Astrocyte of the spinal cord (primary cell): ENCODE measurements at regions not wholly inside any gene's neighbourhood (a gene's known extent, or its start where the extent isn't known, plus 50 kb on each side); places are given as distances from the start of the nearest gene placed in this dataset.
"Not testable (repeated sequence)": the region's sequence is repeated elsewhere in the genome, so short reads cannot be mapped to it uniquely, and the experiment has no call there.

Source experiments
- DNase-seq: peaks from one replicate; pipeline ENCODE4 v3.0.0; 2011; ENCODE audit warnings: low read depth, low spot score
- H3K4me3 ChIP-seq: 2 replicates; pipeline ENCODE4 v1.5.1; 2011; ENCODE audit warnings: low read depth, mild to moderate bottlenecking, low read length, moderate library complexity
- CTCF ChIP-seq: IDR thresholded peaks from 2 replicates; pipeline ENCODE4 v1.5.1; 2012; ENCODE audit warnings: low read depth, mild to moderate bottlenecking, low read length, inconsistent platforms
- in situ Hi-C: cut with HindIII; loops from 2 replicates; pipeline ENCODE4 v1.10.0; 2017; ENCODE audit warnings: low sequenced_read_pairs

DNA sequence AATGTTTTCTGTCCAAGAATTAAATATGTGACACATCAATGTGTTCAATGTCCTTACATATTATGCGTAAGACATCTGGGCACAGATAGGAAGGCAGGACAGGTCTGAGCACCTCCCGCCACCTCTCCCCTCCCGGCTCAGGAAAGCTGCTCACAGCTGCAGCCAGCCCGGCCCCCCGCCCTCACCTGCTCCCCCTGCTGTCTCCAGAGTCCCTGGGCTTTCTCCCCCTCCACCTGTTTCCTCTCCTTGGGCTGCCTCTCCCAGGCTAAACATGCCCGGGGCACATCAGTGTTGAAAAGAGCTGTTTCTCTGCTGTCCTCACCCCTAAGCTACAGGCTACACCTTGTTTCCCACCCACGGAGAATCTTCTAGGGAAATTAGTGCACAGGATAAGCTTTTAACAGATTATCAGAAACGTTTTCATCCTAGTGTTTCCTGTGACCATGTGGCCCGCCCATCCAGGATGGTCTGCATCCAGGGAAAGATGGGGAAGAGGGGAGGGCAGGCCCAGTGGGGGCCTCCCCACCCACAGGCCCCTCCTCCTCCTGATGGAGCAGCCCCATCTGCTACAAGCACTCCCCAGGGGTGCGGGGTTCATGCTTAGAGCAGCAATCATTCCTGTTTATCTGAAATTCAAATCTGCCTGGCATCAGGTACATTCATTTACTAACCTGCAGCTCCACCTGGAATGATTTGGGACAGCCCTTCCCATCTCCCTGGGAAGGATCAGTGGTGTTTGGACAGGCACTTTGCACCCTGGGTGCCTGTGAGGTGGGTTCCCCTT lies 273.8 kb upstream of the SFSWAP start:
- no peak for DNase-seq
- TF ChIP-seq CTCF, result no peak
- in situ Hi-C loops, result no loop called here
- H3K4me3 ChIP-seq, result no peak overlapping the region

GRCh38 chr12:131437706-131438492 lies 273.0 kb upstream of the SFSWAP start:
- no peak overlapping the region for H3K4me3 ChIP-seq
- DNase-seq, result no peak
- TF ChIP-seq CTCF, result no peak
- in situ Hi-C loops, result no loop called here

DNA sequence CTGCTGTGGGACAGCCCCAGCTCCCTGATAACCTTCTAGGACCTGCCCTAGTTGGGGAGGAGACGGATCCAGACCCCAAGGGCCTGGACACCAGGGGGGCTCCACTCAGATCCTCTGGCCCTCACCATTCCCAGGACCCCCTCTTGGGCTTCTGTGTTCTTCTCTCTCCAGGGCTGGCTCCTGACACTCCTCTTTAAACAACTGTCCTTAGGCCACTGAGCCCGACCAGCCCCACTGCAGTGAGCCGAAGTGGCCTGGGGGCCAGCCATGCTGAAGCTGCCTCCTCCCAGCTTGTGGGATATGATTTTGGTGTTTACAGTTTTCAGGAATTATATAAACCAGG lies 272.4 kb upstream of the SFSWAP start:
- in situ Hi-C loops, DNase-seq, H3K4me3 ChIP-seq: not testable (repeated sequence)

GRCh38 chr12:131438881-131439280 lies 272.0 kb upstream of the SFSWAP start:
- in situ Hi-C loops, result no loop called here
- no peak overlapping the region for H3K4me3 ChIP-seq
- no peak for DNase-seq
- TF ChIP-seq CTCF, result no peak

DNA sequence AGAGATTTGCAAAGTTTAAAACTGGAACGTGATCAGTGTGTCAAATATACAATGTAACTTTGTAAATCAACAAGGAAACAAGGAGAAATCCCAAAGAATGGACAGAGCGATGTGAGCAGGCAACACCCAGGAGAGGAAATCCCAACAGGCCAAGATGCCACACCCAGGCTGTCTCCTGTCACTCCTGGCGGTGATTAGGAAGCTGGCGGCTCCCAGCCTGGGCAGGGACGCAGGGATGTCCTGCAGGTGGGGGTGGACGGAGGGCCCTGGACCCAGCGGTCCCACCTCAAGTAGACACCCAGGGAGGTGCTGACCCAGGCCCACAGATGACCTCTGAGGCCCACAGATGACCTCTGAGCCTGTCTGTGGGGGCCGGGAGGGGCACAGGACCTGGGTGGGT lies 271.1 kb upstream of the SFSWAP start:
- in situ Hi-C loops, H3K4me3 ChIP-seq, DNase-seq: not testable (repeated sequence)

DNA sequence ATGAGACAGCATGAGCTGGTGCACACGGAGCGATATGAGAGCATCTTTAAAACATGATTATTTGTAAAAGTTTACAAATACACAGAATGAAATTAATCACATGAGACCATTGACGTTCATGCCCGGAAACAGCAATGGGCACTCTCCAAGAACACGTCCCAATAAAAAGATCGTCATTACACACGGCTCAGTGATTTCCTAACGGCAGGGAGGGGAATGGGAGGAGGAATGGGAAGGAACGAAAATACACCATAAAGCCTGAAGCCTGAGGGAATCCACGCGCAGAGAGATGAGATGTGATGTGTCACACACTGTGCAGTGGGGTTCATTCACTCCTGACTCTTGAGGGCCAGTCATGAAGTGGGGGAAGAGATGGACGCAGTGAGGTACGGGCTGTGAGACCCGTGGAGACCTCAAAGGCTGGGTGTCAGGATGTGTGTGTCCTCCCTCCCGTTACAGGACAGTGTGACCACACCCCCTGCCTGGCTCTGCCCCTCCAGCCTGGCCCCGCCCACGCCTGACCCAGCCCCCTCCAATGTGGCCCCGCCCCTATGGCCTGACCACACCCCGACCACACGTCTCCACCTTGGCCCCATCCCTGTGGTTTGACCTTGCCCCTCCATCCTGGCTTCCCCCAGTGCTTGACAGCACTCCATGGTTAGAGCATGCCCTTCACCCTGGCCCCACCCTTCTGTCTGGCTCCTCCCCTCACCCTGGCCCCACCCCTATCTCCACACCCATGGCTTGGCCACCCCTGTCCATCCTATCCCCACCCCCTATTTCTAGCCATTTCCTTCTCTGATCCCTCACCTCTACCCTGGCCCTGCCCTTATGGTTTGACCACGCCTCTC lies 270.5 kb upstream of the SFSWAP start:
- H3K4me3 ChIP-seq, in situ Hi-C loops, DNase-seq: not testable (repeated sequence)

DNA sequence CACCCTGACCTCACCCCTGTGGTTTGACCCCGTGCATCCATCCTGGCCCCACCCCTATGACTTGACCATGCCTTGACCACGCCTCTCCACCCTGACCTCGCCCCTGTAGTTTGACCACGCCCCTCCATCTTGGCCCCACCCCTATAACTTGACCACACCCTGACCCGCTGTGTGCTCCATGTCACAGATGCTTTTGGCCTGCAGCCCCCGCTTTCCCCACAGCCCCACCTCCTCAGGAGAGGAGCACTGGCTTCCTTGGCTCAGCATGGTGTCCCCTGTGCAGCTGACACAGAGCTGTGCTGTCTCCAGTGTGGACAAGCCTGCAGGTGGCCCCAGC lies 269.9 kb upstream of the SFSWAP start:
- no peak for DNase-seq
- in situ Hi-C loops, result no loop called here
- no peak overlapping the region for H3K4me3 ChIP-seq
- no peak for TF ChIP-seq CTCF
